Coronary artery (tissue), 2 donors: ENCODE measurements at regions not wholly inside any gene's neighbourhood (a gene's known extent, or its start where the extent isn't known, plus 50 kb on each side); places are given as distances from the start of the nearest gene placed in this dataset.

Experiments
- DNase-seq: peaks from one replicate; pipeline ENCODE4 v3.0.0-alpha.2; 2017; ENCODE audit warnings: low spot score
- H3K27ac ChIP-seq, 2 donors: fragments of 200-600 bp; sonication (generic); one replicate each; pipeline ENCODE4 v1.5.1; 2016 to 2019
- H3K4me3 ChIP-seq: fragments of 200-600 bp; sonication (generic); 2 replicates; pipeline ENCODE4 v1.5.1; 2016; ENCODE audit warnings: mild to moderate bottlenecking, moderate library complexity
- CTCF ChIP-seq: fragments of 200-600 bp; sonication (generic); IDR thresholded peaks from one replicate; pipeline ENCODE4 v1.5.1; 2019; ENCODE audit warnings: antibody characterized with exemption

GRCh38 chr2:3075991-3076340, 301.7 kb downstream of the EIPR1 start:
- Histone ChIP-seq H3K27ac (no peak overlapping the region), H3K4me3 (no peak overlapping the region)
- DNase-seq, result no peak
- TF ChIP-seq CTCF, result no peak

GRCh38 chr2:3075316-3075990, 302.2 kb downstream of the EIPR1 start:
- H3K27ac ChIP-seq, result no peak overlapping the region
- TF ChIP-seq CTCF, result no peak
- H3K4me3 ChIP-seq, result no peak overlapping the region
- DNase-seq, result no peak

- no peak overlapping the region for H3K4me3 ChIP-seq
- TF ChIP-seq CTCF, result no peak
- no peak for DNase-seq
- no peak overlapping the region for H3K27ac ChIP-seq
Measured at GRCh38 chr2:3073704-3074103, 303.9 kb downstream of the EIPR1 start.

GRCh38 chr2:3073041-3073595, 304.5 kb downstream of the EIPR1 start:
- DNase-seq, result no peak
- no peak overlapping the region for H3K4me3 ChIP-seq
- no peak overlapping the region for H3K27ac ChIP-seq
- TF ChIP-seq CTCF, result no peak

- no peak for TF ChIP-seq CTCF
- Histone ChIP-seq H3K27ac (no peak overlapping the region), H3K4me3 (no peak overlapping the region)
- DNase-seq, result no peak
Measured at GRCh38 chr2:3071685-3072263, 305.8 kb downstream of the EIPR1 start.

GRCh38 chr2:3066831-3067230, 310.8 kb downstream of the EIPR1 start:
- DNase-seq, result no peak
- Histone ChIP-seq H3K4me3 (no peak overlapping the region), H3K27ac (no peak overlapping the region)
- TF ChIP-seq CTCF, result no peak

- DNase-seq, result peak; percentile 33
- no peak for TF ChIP-seq CTCF
- no peak overlapping the region for H3K4me3 ChIP-seq
- no peak overlapping the region for H3K27ac ChIP-seq
Measured at GRCh38 chr2:3065928-3066327, 311.7 kb downstream of the EIPR1 start.
